Peyer's patch (tissue), 4 donors: ENCODE measurements at regions not wholly inside any gene's neighbourhood (a gene's known extent, or its start where the extent isn't known, plus 50 kb on each side); places are given as distances from the start of the nearest gene placed in this dataset.

Experiments used
- DNase-seq, 3 donors: peaks; one replicate each; pipeline ENCODE4 v3.0.0-alpha.2; 2017 to 2019
- H3K27ac ChIP-seq, 4 donors: fragments of 200-600 bp; sonication (generic); one replicate each; pipeline ENCODE4 v1.5.1; 2016 to 2019
- H3K27me3 ChIP-seq, 2 donors: fragments of 200-600 bp; sonication (generic); one replicate each; pipeline ENCODE4 v1.5.1; 2019
- H3K36me3 ChIP-seq, 3 donors: fragments of 200-600 bp; sonication (generic); one replicate each; pipeline ENCODE4 v1.5.1; 2016 to 2019
- H3K4me1 ChIP-seq, 4 donors: fragments of 200-600 bp; sonication (generic); one replicate each; pipeline ENCODE4 v1.5.1; 2016 to 2019
- H3K4me3 ChIP-seq, 4 donors: fragments of 200-600 bp; sonication (generic); 1 replicate in 3 of 4; 2 replicates in 1 of 4; pipeline ENCODE4 v1.5.1; 2016 to 2019; ENCODE audit warnings: mild to moderate bottlenecking in 1 of 4
- H3K9me3 ChIP-seq, 4 donors: fragments of 200-600 bp; sonication (generic); one replicate each; pipeline ENCODE4 v1.5.1; 2016 to 2019; ENCODE audit warnings: mild to moderate bottlenecking in 1 of 4
- POLR2A ChIP-seq, 2 donors: fragments of 450-650 bp; IDR thresholded peaks; one replicate each; pipeline ENCODE4 v1.5.1; 2017; ENCODE audit warnings: antibody characterized with exemption in 2 of 2, mild to moderate bottlenecking in 2 of 2, moderate library complexity in 2 of 2
- TF ChIP-seq, protein P1 (sequence below), 6 experiments: fragments of 450-650 bp in 4 of 6; fragments of 200-600 bp in 2 of 6; sonication (generic) in 1 of 6; IDR thresholded peaks; one replicate each; pipeline ENCODE4 v1.5.1; 2017 to 2019; ENCODE audit warnings: antibody characterized with exemption in 6 of 6, mild to moderate bottlenecking in 3 of 6, moderate library complexity in 1 of 6

DNA sequence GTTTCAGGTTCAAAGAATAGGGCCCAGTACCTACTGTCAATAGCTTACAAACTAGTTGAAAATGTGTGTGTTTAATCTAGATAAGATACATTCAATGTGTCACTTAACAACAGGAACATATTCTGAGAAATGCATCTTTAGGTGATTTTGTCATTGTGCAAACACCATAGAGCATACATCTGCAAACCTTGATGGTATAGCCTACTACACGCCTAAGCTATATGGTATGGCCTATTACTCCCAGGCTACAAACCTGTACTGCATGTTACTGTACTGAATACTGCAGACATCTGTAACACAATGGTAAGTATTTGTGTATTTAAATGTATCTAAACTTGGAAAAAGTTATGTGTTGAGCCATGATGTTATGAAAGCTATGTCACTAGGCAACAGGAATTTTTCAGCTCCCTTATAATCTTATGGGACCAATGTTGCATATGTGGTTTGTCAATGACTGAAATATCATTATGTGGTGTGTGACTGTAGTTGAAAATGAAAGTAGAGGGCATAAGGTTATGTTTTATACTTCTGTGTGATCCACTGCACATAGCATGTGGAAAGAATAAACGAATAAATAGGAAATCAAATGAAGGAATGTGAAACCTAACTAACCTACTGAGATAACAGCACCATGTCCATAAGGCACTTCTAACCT lies 129.0 kb upstream of the CAMK1G start:
- TF ChIP-seq POLR2A (IDR thresholded peaks at IDR 0.05) = no peak
- TF ChIP-seq, protein P1, sequence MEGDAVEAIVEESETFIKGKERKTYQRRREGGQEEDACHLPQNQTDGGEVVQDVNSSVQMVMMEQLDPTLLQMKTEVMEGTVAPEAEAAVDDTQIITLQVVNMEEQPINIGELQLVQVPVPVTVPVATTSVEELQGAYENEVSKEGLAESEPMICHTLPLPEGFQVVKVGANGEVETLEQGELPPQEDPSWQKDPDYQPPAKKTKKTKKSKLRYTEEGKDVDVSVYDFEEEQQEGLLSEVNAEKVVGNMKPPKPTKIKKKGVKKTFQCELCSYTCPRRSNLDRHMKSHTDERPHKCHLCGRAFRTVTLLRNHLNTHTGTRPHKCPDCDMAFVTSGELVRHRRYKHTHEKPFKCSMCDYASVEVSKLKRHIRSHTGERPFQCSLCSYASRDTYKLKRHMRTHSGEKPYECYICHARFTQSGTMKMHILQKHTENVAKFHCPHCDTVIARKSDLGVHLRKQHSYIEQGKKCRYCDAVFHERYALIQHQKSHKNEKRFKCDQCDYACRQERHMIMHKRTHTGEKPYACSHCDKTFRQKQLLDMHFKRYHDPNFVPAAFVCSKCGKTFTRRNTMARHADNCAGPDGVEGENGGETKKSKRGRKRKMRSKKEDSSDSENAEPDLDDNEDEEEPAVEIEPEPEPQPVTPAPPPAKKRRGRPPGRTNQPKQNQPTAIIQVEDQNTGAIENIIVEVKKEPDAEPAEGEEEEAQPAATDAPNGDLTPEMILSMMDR (IDR thresholded peaks at IDR 0.05) = no peak
- Histone ChIP-seq H3K27ac (no peak overlapping the region), H3K27me3 (no peaks in the 10 kb centered on the region), H3K9me3 (no peaks in the 10 kb centered on the region), H3K4me3 (no peak overlapping the region), H3K36me3 (no peaks in the 10 kb centered on the region), H3K4me1 (no peaks in the 10 kb centered on the region)
- DNase-seq = no peak

DNA sequence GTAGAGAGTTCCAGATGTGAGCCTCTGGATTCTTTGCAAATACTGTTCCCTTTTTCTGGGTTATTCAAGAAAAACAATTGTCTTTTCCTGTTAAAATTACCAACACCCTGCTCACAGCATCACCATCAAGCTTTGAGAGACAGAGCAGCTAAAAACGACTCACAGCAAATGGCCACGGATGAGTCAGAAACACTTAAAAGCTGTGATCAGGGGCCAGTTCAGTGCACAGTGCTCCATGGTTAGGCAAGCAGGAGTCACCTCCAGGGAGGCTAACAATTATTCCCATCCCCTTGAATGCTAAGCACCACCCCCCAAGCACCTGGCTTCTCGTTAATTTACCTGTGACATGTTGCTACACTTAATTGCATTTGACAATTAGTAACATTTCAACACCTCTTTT lies 128.4 kb upstream of the CAMK1G start:
- TF ChIP-seq, protein P1 (IDR thresholded peaks at IDR 0.05) = no peak
- no peak for TF ChIP-seq POLR2A (IDR thresholded peaks at IDR 0.05)
- no peaks in the 10 kb centered on the region for H3K27me3 ChIP-seq
- no peaks in the 10 kb centered on the region for H3K9me3 ChIP-seq
- DNase-seq = no peak
- no peak overlapping the region for H3K27ac ChIP-seq
- no peaks in the 10 kb centered on the region for H3K4me1 ChIP-seq
- no peak overlapping the region for H3K4me3 ChIP-seq
- H3K36me3 ChIP-seq = no peaks in the 10 kb centered on the region

DNA sequence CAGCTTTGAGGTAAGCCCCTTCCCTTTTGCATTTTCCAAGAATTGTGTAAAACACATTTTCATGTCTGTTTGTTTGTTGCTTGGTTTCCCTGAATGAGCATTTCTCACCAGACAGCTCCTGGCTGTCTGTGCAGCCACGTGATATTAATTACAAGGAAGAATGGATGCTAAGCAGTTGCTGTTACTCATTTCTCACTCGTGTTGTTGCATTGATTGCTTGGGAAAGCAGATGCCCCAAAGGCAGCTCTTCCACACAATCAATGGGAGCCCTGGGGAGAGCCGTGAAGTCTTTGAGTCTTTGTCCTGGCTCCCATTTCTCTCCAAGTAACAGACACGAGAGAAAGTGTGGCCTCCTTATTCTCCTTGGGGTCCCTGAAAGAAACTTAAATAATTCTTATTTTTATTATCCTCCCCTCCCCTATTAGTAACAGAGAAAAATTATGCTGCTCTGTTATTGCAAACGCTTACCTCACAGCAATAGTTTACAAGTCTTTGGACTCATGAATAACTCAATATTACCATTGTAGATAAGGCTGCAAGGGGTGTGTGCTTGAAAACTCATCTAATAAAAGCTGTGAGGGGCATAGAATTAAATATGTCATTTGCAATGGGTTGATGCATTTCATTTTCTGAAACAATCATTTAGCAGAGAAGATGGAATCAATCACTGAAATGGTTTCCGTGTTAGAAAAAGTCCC lies 127.7 kb upstream of the CAMK1G start:
- no peaks in the 10 kb centered on the region for H3K4me1 ChIP-seq
- no peak overlapping the region for H3K4me3 ChIP-seq
- H3K36me3 ChIP-seq = no peaks in the 10 kb centered on the region
- H3K27me3 ChIP-seq = no peaks in the 10 kb centered on the region
- no peak for TF ChIP-seq POLR2A (IDR thresholded peaks at IDR 0.05)
- TF ChIP-seq, protein P1 (IDR thresholded peaks at IDR 0.05) = no peak
- no peak overlapping the region for H3K27ac ChIP-seq
- H3K9me3 ChIP-seq = peaks cover 0 to under 1% (median 0%) of the 10 kb centered on the region in 4 donors
- DNase-seq = no peak

DNA sequence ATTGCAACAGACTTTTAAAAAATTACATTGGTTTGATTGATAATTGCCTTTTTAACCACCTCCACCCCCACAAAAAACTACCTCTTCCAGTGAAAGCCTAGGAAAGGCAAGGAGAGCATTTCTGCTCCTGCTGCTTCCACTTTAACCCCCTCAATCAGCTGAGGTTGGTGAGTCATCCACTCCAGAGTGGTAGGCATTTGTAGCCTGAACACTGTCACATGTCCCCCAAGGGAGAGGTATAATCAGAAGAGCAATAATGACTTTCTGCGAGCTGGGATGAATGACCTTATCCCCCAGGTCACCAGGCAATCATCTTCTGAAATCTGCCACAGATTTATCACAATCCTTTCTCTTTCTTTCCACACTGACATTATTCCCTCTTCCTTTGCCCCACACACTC lies 126.6 kb upstream of the CAMK1G start:
- Histone ChIP-seq H3K4me1 (no peaks in the 10 kb centered on the region), H3K9me3 (peaks cover 0 to 6% (median 0%) of the 10 kb centered on the region in 4 donors), H3K27me3 (no peaks in the 10 kb centered on the region), H3K4me3 (no peak overlapping the region), H3K36me3 (no peaks in the 10 kb centered on the region), H3K27ac (no peak overlapping the region)
- no peak for TF ChIP-seq POLR2A (IDR thresholded peaks at IDR 0.05)
- TF ChIP-seq, protein P1 (IDR thresholded peaks at IDR 0.05) = no peak
- no peak for DNase-seq

DNA sequence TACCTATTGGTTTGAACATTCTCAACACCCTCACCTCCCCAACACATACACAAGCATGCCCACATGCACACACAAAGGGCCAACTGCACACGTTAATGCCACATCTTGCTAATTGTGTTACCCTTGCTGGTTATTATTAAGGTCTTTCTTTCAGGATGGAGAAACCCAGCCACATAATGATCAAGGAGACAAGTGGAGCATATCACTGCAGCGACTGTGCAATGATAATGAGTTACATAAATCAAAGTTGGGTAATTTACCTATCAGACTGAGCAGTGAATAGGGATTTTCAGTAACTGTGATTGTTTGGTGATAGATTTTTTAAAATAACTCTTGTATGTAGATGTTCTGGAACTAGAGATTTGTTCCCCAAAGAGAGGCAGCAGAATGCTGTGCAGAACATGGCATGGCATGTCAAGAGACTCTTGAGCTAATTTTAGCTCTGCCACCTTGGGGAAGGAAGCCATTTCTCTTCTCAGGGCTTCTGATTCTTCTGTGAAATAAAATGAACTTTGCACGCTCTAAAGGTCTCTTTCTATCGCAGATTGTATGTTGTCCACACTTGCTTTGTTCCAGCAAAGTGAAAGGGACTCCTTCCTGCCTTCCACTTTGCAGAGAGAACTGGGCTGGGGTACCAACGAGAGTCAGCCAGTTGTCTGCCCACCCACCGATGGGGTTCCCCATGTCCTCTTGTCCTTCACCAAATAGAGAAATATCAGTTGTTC lies 126.0 kb upstream of the CAMK1G start:
- Histone ChIP-seq H3K4me1 (no peaks in the 10 kb centered on the region), H3K9me3 (peaks cover 0 to 6% (median 0%) of the 10 kb centered on the region in 4 donors), H3K36me3 (no peaks in the 10 kb centered on the region), H3K4me3 (no peak overlapping the region), H3K27ac (no peak overlapping the region), H3K27me3 (no peaks in the 10 kb centered on the region)
- no peak for DNase-seq
- TF ChIP-seq, protein P1 (IDR thresholded peaks at IDR 0.05) = no peak
- TF ChIP-seq POLR2A (IDR thresholded peaks at IDR 0.05) = no peak
